Keratinocyte (primary cell): ENCODE measurements at regions not wholly inside any gene's neighbourhood (a gene's known extent, or its start where the extent isn't known, plus 50 kb on each side); places are given as distances from the start of the nearest gene placed in this dataset.

ENCODE experiments used
- CTCF ChIP-seq, 3 experiments: IDR thresholded peaks in 1 of 3; conservative IDR thresholded peaks in 1 of 3; optimal IDR thresholded peaks in 1 of 3; 2 replicates in 2 of 3; 3 replicates in 1 of 3; pipeline versions ENCODE3 to v1.5.1; 2011; ENCODE audit warnings: low read length in 3 of 3, mild to moderate bottlenecking in 3 of 3, moderate library complexity in 2 of 3, control low read depth in 1 of 3, inconsistent platforms in 1 of 3; ENCODE audit not compliant: insufficient read depth in 2 of 3; ENCODE audit errors: extremely low read depth in 1 of 3
- EZH2 ChIP-seq: IDR thresholded peaks from one replicate; pipeline ENCODE4 v1.6.1; 2012; ENCODE audit warnings: inconsistent platforms, mild to moderate bottlenecking, low read length, moderate library complexity

- no peak for TF ChIP-seq CTCF (optimal IDR thresholded peaks at IDR 0.05 in 1 of 3, IDR thresholded peaks at IDR 0.05 in 1 of 3, conservative IDR thresholded peaks at IDR 0.05 in 1 of 3; ENCODE audit: extremely low read depth in 1 of 3, insufficient read depth in 2 of 3, low read length in 3 of 3)
- TF ChIP-seq EZH2 = no peak
These were observed 71.5 kb upstream of the SDK2 start for GRCh38 chr17:73715769-73716168.
